ENCODE measurements at regions not wholly inside any gene's neighbourhood (a gene's known extent, or its start where the extent isn't known, plus 50 kb on each side); places are given as distances from the start of the nearest gene placed in this dataset.

- no peak for DNase-seq (ENCODE audit: low spot score)
Observed at GRCh38 chr4:146998157-146998556, 52.5 kb upstream of the TTC29 start.

- DNase-seq (ENCODE audit: low spot score) = no peak
Observed at GRCh38 chr4:147003956-147004809, 58.5 kb upstream of the TTC29 start.

- DNase-seq (ENCODE audit: low spot score) = no peak
Observed at GRCh38 chr4:147006229-147006628, 60.6 kb upstream of the TTC29 start.

GRCh38 chr4:147009875-147010274, 64.2 kb upstream of the TTC29 start:
- DNase-seq (ENCODE audit: low spot score) = no peak

- no peak for DNase-seq (ENCODE audit: low spot score)
Observed at GRCh38 chr4:147011411-147011810, 65.7 kb upstream of the TTC29 start.

GRCh38 chr4:147012059-147012707, 66.5 kb upstream of the TTC29 start:
- no peak for DNase-seq (ENCODE audit: low spot score)

DNA sequence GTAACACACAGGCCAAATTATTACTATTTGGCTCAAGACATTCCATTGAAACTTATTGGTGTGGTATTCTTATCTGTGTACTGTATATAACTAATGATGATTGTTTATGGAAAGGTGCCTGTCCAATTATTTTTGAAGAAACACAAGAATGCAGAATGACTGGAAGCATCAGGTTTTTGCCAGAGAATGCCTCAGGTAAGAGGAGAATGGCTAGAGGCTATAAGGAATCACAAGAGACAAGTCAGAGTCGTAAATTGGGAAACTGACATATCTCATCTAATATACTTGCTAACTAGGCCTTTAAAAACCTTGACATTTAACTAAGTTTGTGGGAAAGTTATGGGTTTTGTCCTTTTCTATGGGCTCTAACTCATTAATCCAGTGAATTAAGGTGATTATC, 69.3 kb upstream of the TTC29 start:
- no peak for DNase-seq (ENCODE audit: low spot score)

DNA sequence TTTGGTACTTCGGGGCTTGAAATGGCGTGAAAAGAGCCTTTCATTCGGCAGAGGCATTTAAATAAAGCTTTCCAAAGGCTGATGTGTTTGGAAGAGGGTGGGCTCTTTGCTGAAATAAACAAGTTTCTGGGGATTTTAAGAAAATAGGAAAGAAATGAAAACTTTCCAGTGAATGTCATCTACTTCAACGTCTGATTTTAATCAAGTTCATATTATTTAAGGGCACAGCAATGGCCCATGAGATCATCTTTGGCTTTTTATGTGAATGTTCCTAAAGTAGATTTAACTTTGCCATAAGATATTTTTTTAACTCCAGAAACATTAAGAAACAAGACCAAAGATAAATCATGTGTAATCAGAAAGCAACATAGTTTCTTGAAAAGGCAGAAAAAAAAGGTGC, 69.8 kb upstream of the TTC29 start:
- no peak for DNase-seq (ENCODE audit: low spot score)

- DNase-seq (ENCODE audit: low spot score) = no peak
Observed at GRCh38 chr4:147017081-147017480, 71.4 kb upstream of the TTC29 start.

GRCh38 chr4:147019091-147019490, 73.4 kb upstream of the TTC29 start:
- DNase-seq (ENCODE audit: low spot score) = no peak

GRCh38 chr4:147020456-147020855, 74.8 kb upstream of the TTC29 start:
- DNase-seq (ENCODE audit: low spot score) = no peak

GRCh38 chr4:147025042-147025441, 79.4 kb upstream of the TTC29 start:
- DNase-seq (ENCODE audit: low spot score) = no peak

DNA sequence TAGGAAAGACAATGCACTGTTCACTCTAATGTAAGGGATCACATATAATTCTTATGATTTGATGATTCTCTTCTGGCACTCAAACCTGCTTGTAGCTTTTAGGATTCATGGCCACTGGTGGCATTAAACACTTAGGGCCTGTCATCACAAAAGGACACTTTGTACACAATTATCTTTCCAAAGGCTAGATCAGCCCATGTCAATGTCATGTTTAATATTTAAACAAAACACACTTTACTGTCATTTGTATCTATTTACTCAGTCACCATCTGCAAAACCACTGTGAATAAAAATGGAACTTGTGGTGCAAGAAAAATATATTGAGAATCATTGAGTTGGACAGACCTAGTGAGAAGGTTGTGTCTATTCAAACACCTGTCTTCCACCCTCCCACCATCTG, 83.6 kb upstream of the TTC29 start:
- no peak for DNase-seq (ENCODE audit: low spot score)

GRCh38 chr4:147034372-147034771, 88.7 kb upstream of the TTC29 start:
- no peak for DNase-seq (ENCODE audit: low spot score)

- DNase-seq (ENCODE audit: low spot score) = no peak
Observed at GRCh38 chr4:147037069-147037468, 91.4 kb upstream of the TTC29 start.

- DNase-seq (ENCODE audit: low spot score) = no peak
Observed at GRCh38 chr4:147039976-147040575, 94.4 kb upstream of the TTC29 start.

DNA sequence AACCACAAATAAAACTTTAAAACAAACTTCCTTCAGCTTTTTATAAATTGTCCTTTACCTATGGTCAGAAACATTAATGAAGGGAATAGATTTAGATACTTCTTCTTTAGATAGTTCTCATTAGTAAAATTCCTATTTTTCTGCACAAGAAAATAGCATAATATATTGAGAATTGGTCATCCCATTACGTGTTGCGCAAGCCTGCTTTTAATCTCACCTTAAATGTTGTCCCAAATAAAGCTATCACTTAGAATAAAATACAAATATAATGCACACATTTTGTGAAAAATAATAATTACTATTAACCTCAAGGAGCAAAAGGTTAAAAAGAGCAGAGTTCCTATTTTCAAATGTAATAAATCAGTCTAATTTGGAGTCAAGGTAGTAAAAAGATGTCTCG, 95.2 kb upstream of the TTC29 start:
- DNase-seq (ENCODE audit: low spot score) = no peak

DNA sequence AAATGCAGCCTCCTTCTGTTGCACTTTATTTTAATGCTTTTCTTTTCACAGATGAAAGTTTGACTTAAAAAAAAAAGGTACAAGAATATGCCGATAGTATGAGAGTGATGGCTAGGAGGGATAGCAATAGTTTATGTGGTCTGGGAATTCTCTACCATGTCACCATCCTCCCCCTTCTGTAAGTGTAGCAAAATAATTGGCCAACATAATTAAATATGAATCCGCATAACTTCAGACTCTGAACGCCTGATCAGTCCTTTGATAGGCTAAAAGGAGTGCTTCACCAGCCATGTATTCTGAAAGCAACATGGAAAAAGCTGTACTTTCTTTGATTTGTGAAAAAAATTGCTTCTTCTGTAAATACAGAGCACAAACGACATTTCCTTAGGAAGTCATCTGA, 95.7 kb upstream of the TTC29 start:
- DNase-seq (ENCODE audit: low spot score) = no peak

GRCh38 chr4:147042046-147042445, 96.4 kb upstream of the TTC29 start:
- DNase-seq (ENCODE audit: low spot score) = no peak

DNA sequence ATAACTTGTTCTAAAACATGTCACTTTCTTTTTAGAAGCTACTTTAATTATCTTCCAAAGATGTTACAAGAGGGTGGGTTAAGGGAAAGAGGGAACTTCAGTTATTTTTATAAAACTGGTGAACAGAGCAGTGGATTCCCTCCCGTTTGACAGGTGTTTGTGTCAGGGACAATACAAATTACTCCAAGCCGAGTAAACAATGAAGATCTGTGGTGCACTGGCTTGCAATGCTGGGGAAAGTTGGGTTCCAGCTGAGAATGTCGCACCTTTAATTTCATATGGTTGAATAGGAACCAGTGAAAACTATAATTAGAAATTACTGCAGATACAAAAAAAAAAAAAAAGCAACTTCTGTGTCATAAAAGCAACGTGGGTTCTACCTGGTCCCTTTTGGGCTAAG, 98.6 kb upstream of the TTC29 start:
- DNase-seq (ENCODE audit: low spot score) = no peak

DNA sequence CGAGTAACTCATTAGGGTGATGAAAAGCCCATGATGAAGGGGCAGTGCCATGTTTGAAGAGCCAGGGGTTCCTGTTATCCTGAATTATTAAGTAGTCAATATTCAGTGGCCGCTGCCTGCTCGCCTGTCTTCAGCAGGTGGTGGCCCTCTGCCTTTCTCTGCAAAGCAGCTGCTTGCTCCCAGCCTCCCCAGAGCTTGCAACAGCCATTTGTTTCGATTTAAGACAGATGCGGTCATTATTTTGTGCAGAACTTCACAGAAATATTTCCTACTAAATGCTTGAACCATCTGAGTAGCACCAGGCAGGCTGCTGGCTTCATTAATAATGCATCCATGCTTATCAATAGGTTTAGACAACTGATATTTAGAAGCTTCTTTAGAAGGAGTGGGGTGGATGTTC, 104.3 kb upstream of the TTC29 start:
- no peak for DNase-seq (ENCODE audit: low spot score)

DNA sequence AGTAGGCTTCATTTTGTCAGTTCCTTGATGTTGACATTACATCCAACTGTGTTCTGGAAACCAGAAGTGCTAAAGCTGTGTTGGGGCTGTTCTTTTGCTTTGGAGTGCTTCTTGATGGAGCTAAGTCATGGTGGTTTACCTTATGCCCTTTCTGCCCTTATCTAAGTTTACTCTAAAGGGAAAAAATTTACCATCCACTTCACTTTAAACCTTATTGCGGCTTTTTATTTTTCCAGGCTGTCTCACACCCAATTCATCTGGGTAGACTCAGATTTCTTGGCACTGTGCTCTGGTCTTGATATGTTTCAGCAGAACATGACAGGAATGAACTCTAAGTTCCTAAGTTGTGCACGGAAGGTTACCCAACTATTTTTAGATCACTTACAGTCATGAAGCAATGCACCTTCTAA, 104.7 kb upstream of the TTC29 start:
- no peak for DNase-seq (ENCODE audit: low spot score)

- DNase-seq (ENCODE audit: low spot score) = no peak
Observed at GRCh38 chr4:147052361-147052760, 106.7 kb upstream of the TTC29 start.
